ENCODE measurements at regions not wholly inside any gene's neighbourhood (a gene's known extent, or its start where the extent isn't known, plus 50 kb on each side); places are given as distances from the start of the nearest gene placed in this dataset.
"Not testable (repeated sequence)": the region's sequence is repeated elsewhere in the genome, so short reads cannot be mapped to it uniquely, and the experiment has no call there.

DNA sequence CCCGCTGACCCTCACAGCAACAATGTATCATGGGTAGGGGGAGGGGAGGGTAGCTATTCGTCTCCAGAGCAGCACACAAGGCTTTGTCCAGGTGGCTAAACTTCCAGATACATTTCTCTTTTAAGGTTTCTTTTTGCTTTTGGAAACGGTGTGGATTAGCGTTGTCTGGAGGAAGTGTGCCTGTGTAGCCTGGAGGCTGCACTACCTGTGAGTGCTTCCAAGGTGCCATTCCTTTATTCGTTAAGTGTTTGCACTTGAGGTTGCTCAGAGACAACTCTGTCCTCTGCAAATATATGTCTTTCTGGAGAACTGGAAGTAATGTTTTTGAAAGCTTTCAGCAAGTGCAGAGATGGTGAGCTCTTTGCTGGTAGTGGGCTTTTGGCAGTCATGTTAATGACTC, 53.1 kb downstream of the HSFY1 start:
- DNase-seq: not testable (repeated sequence)

DNA sequence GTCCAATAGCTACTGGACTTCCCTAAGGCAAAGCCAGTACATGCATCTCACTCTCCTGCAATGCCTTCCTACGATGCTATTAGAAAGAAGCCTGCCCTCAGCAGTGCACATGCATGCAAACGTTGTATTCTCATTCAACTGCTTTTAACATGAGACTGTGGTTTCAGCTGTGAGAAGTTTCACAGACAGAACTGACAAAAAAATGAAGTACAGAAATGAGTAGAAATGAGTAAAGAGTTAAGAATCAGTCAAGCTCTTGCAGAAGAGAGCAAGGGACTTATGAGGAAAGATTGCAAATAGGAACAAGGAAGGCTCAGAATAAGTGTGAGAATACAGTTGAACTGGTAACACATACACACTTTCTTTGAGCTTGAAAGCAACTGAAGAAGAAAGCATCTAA, 54.8 kb downstream of the HSFY1 start:
- not testable (repeated sequence) for DNase-seq

DNA sequence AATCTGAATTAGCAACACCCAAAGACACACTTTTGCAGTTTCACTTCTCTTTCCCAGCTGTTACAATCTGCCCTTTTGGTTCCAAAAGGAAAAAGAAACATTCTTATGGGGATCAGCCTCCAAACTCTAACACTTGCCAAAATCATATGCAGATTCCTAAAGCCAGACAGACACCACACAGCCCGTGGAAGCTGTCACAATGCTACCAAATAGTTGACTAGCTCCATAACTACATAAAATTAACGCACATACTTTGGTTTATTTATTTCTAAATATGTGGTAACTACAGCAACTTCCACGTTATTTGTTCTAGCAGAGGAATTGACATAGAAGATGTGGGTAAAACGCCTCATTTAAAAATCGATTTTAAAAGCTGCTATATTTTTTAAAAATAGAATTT, 59.7 kb downstream of the HSFY1 start:
- DNase-seq: not testable (repeated sequence)

GRCh38 chrY:18608205-18608604, 61.7 kb downstream of the HSFY1 start:
- not testable (repeated sequence) for DNase-seq

DNA sequence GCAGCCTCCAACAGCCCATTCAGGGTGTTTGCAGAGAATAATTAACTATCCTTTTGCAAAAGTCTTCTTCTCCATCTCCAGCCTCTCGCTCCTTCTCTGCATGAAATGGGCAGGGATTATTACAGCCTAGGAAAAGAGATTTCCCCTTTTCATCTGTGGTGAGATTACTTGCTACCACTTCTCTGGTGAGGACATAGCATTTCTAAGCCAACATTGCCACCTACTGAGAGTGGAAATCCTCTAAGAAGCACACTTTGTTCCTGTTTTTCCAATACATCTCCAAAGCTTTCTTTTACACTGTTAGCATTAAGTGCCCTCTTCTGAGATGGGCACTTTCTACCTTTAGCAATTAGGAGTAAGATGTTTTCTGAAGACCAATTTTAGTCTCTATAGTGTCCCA, 69.3 kb downstream of the HSFY1 start:
- not testable (repeated sequence) for DNase-seq

- DNase-seq: not testable (repeated sequence)
Observed at GRCh38 chrY:18629805-18630516, 83.4 kb downstream of the HSFY1 start.

- DNase-seq: not testable (repeated sequence)
Observed at GRCh38 chrY:18630571-18630970, 84.1 kb downstream of the HSFY1 start.

DNA sequence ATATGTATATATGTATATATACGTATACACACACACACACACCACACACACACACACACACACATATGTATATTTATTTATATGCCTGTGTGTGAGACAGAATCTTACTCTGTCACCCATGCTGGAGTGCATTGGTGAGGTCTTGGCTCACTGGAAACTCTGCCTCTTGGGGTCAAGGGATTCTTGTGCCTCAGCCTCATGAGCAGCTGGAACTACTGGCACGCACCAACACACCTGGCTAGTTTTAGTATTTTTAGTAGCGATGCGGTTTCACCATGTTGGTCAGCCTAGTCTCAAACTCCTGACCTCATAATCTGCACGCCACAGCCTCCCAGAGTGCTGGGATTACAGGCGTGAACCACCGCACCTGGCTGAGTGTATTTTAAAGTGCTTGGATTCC, 85.1 kb downstream of the HSFY1 start:
- DNase-seq: not testable (repeated sequence)

DNA sequence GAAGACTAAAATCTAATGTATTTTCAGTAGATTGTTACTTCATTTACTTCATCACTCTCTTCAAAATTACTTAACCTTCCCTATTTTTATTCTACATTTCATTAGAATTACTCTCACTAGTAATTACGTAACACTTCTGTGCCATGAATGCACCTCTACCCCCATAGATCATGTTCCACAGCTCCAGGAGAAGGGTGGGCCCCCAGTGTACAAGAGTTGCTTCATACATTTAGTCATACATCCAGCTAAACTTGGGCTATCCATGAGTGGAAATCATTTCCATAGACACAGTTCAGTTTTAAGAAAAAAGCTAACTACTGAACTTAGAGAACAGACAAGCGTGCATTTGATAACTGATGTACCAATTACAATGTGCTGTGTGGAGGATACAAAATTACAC, 104.2 kb downstream of the HSFY1 start:
- no peak for DNase-seq

GRCh38 chrY:18664559-18664958, 109.0 kb downstream of the HSFY2 start:
- DNase-seq: no peak

GRCh38 chrY:18669790-18670189, 103.7 kb downstream of the HSFY2 start:
- peak; percentile 9 for DNase-seq

GRCh38 chrY:18671970-18672369, 101.6 kb downstream of the HSFY2 start:
- DNase-seq: no peak

DNA sequence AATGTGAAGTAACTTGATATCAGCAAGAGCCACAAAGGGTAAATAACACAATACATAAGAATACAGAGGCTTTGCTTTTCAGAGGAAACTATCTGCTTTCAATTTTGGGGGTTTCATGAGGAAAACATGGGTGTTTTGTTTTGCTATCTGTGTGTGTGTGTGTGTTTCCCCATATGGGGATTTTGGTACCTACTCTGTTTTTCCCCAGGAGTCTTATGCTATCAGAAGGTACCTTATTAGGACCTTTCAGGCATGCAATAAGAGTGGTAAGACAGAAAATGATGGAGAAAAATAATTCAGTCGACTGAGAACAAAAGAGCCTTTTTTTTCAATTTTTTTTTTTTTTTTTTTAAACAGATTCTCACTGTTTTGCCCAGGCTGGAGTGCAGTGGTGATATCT, 87.5 kb downstream of the HSFY2 start:
- DNase-seq: not testable (repeated sequence)

DNA sequence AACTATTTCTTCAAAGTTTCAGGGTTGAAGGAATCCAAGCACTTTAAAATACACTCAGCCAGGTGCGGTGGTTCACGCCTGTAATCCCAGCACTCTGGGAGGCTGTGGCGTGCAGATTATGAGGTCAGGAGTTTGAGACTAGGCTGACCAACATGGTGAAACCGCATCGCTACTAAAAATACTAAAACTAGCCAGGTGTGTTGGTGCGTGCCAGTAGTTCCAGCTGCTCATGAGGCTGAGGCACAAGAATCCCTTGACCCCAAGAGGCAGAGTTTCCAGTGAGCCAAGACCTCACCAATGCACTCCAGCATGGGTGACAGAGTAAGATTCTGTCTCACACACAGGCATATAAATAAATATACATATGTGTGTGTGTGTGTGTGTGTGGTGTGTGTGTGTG, 85.2 kb downstream of the HSFY2 start:
- not testable (repeated sequence) for DNase-seq

DNA sequence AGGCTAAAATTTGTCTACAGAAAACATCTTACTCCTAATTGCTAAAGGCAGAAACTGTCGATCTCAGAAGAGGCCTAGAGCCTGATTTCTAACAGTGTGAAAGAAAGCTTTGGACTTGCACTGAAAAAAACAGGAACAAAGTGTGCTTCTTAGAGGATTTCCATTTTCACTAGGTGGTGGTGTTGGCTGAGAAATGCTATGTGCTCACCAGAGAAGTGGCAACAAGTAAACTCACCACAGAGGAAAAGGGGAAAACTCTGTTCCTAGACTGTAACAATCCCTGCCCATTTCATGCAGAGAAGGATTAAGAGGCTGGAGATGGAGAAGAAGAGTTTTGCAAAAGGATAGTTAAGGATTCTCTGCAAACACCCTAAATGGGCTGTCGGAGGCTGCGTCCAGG, 84.1 kb downstream of the HSFY2 start:
- DNase-seq: not testable (repeated sequence)

DNA sequence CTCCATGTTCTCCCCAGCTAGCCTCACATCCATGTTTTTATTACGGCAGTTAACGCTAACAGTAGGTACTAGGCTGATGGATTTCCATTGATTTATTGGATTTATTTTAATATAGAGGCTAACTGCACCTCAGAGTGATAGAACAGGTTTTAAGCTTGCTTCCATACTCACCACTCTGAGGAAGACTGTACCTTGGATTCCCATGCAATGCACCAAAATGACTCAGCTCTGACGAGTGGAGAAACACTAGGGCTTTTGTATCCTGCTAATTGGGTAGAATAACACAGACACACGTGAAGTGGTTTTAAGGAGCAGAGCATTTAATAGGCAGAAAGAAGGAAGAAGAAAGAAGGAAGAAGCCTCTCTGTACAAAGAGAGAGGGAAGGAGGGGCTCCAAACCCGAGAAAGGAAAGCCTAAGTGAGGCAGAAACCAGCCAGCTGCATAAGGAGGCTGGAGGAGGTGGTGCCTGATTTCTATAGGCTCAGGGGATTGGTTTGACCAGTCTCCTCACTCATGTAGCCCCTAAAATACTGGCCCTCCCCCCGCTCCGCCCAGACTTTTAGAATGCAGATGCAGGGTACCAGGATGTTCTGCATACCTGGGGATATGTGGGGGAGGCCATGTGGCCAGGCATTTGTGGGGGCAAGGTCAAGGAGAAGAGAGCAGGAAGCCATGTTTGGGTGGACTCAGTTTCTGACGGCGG, 83.5 kb downstream of the HSFY2 start:
- DNase-seq: not testable (repeated sequence)

- not testable (repeated sequence) for DNase-seq
Observed at GRCh38 chrY:18696788-18697187, 76.7 kb downstream of the HSFY2 start.

- DNase-seq: not testable (repeated sequence)
Observed at GRCh38 chrY:18704198-18704597, 69.3 kb downstream of the HSFY2 start.

DNA sequence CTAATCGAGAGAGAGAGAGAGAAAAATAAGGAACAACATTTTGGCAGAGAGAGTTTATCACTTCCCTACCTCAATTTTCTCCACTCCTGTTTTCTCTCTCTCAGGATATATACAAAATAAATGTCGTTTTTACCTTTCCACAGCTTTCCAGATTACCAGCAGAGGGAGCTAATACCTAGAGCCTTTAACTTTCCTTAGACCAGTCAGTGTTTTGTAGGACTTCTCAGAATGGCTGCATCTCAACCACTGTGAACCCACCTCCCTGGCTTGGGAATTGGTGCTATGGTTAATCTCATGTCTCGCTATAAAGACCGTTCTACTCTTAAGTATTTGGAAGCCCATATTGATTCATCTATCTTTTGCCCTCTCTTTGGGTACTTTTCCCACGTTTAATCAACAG, 61.8 kb downstream of the HSFY2 start:
- DNase-seq: not testable (repeated sequence)

DNA sequence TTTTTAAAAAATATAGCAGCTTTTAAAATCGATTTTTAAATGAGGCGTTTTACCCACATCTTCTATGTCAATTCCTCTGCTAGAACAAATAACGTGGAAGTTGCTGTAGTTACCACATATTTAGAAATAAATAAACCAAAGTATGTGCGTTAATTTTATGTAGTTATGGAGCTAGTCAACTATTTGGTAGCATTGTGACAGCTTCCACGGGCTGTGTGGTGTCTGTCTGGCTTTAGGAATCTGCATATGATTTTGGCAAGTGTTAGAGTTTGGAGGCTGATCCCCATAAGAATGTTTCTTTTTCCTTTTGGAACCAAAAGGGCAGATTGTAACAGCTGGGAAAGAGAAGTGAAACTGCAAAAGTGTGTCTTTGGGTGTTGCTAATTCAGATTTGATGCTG, 59.8 kb downstream of the HSFY2 start:
- DNase-seq: not testable (repeated sequence)

DNA sequence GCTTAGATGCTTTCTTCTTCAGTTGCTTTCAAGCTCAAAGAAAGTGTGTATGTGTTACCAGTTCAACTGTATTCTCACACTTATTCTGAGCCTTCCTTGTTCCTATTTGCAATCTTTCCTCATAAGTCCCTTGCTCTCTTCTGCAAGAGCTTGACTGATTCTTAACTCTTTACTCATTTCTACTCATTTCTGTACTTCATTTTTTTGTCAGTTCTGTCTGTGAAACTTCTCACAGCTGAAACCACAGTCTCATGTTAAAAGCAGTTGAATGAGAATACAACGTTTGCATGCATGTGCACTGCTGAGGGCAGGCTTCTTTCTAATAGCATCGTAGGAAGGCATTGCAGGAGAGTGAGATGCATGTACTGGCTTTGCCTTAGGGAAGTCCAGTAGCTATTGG, 54.8 kb downstream of the HSFY2 start:
- not testable (repeated sequence) for DNase-seq

DNA sequence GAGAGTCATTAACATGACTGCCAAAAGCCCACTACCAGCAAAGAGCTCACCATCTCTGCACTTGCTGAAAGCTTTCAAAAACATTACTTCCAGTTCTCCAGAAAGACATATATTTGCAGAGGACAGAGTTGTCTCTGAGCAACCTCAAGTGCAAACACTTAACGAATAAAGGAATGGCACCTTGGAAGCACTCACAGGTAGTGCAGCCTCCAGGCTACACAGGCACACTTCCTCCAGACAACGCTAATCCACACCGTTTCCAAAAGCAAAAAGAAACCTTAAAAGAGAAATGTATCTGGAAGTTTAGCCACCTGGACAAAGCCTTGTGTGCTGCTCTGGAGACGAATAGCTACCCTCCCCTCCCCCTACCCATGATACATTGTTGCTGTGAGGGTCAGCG, 53.1 kb downstream of the HSFY2 start:
- DNase-seq: not testable (repeated sequence)
